Fibroblast of lung (primary cell): ENCODE measurements at regions not wholly inside any gene's neighbourhood (a gene's known extent, or its start where the extent isn't known, plus 50 kb on each side); places are given as distances from the start of the nearest gene placed in this dataset.

Experiments
- DNase-seq, 2 donors: peaks; one replicate each; pipeline versions ENCODE4 v3.0.0 to v3.0.0-alpha.2; 2010; ENCODE audit warnings: low read depth in 2 of 2
- H2AFZ ChIP-seq: 2 replicates; pipeline ENCODE4 v1.5.1; 2012; ENCODE audit warnings: low read length, control low read depth, inconsistent platforms
- H3K27ac ChIP-seq: 2 replicates; pipeline ENCODE4 v1.5.1; 2011; ENCODE audit warnings: low read length, control low read depth; ENCODE audit not compliant: insufficient read depth
- H3K27me3 ChIP-seq: 2 replicates; pipeline ENCODE4 v1.5.1; 2011; ENCODE audit warnings: mild to moderate bottlenecking, low read length; ENCODE audit not compliant: control insufficient read depth, insufficient read depth
- H3K36me3 ChIP-seq: 2 replicates; pipeline ENCODE4 v1.5.1; 2011; ENCODE audit warnings: low read length; ENCODE audit not compliant: control insufficient read depth, insufficient read depth
- H3K4me1 ChIP-seq: 2 replicates; pipeline ENCODE4 v1.5.1; 2011; ENCODE audit warnings: low read length; ENCODE audit not compliant: control insufficient read depth, insufficient read depth; ENCODE audit errors: extremely low read depth
- H3K4me2 ChIP-seq: 2 replicates; pipeline ENCODE4 v1.5.1; 2011; ENCODE audit warnings: low read length, control low read depth; ENCODE audit not compliant: insufficient read depth; ENCODE audit errors: extremely low read depth
- H3K4me3 ChIP-seq, 4 experiments: fragments of 200-600 bp in 1 of 4; sonication (generic) in 1 of 4; replicated peaks in 1 of 4; 2 replicates each; pipeline ENCODE4 v1.5.1; 2011 to 2016; ENCODE audit warnings: low read length in 4 of 4, low read depth in 3 of 4, mild to moderate bottlenecking in 3 of 4, control low read depth in 2 of 4, inconsistent platforms in 1 of 4, mixed read lengths in 1 of 4; ENCODE audit not compliant: insufficient read depth in 1 of 4; ENCODE audit errors: control extremely low read depth in 1 of 4
- H3K79me2 ChIP-seq: 2 replicates; pipeline ENCODE4 v1.5.1; 2012; ENCODE audit warnings: mild to moderate bottlenecking, low read length, inconsistent platforms; ENCODE audit not compliant: control insufficient read depth, insufficient read depth
- H3K9ac ChIP-seq: 2 replicates; pipeline ENCODE4 v1.5.1; 2011; ENCODE audit warnings: mild to moderate bottlenecking, low read length, control low read depth; ENCODE audit not compliant: insufficient read depth
- H3K9me3 ChIP-seq: 2 replicates; pipeline ENCODE4 v1.5.1; 2012; ENCODE audit warnings: low read depth, low read length; ENCODE audit not compliant: control insufficient read depth, insufficient read depth
- H4K20me1 ChIP-seq: 2 replicates; pipeline ENCODE4 v1.5.1; 2011; ENCODE audit warnings: low read length; ENCODE audit not compliant: control insufficient read depth, insufficient read depth; ENCODE audit errors: extremely low read depth
- CTCF ChIP-seq, 2 donors: IDR thresholded peaks in 1 of 2; conservative IDR thresholded peaks in 1 of 2; 1 replicate in 1 of 2; 2 replicates in 1 of 2; pipeline ENCODE4 v1.5.1; 2011 to 2012; ENCODE audit warnings: low read length in 2 of 2, control low read depth in 1 of 2, inconsistent platforms in 1 of 2, low read depth in 1 of 2, mild to moderate bottlenecking in 1 of 2
- EZH2 ChIP-seq: IDR thresholded peaks from 2 replicates; pipeline ENCODE4 v1.5.1; 2012; ENCODE audit warnings: low read length, control low read depth, mild to moderate bottlenecking; ENCODE audit errors: missing control alignments

DNA sequence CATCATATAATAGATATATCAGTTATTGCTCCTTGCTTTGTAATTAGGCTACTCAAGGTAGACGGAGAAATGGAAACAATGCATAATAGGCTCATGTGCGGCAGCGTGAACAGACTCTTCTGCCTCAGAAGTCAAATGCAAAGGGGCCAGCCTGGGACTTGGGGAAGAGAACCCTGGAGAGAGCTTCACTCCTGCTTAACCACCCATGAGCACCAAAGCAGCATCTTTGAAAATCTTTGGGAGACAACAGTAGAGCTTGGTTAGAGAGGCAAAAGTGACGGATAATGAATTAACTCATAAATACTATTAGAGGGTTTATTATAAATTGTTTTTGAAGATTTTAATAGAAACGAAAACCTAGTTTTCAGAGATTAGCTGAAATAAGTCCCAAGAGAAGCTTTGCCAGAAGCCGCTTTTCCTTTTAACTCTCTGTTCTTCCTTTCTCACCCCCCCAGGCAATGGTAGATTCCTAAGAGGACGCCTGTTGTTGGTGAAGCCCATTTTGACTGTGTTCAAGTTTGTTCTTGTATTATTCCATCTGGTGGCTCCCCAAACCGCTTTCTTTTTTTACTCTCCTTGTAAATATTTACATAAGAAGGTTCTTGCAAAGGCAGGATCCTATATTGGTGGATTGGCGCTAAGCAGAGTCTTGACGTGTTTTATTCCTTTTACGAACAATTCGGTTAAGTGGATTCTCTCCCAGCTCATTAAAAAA is 196.0 kb upstream of the TPRG1 start:
- H3K79me2 ChIP-seq, result no peaks in the 10 kb centered on the region
- H3K4me2 ChIP-seq, result peak overlapping the region; percentile 87
- peak overlapping the region; percentile 8 for H3K27ac ChIP-seq
- no peaks in the 10 kb centered on the region for H3K9me3 ChIP-seq
- DNase-seq, result peak in 1 of 2 donors; percentile 88
- H3K9ac ChIP-seq, result no peak overlapping the region
- TF ChIP-seq CTCF (conservative IDR thresholded peaks at IDR 0.05 in 1 of 2, IDR thresholded peaks at IDR 0.05 in 1 of 2; ENCODE audit: low read depth in 1 of 2, low read length in 2 of 2), result no peak
- no peak for TF ChIP-seq EZH2
- no peak overlapping the region for H2AFZ ChIP-seq
- H3K36me3 ChIP-seq, result no peaks in the 10 kb centered on the region
- H4K20me1 ChIP-seq, result no peaks in the 10 kb centered on the region
- H3K4me3 ChIP-seq, result peak overlapping the region; percentile 22 to 51 (median 34)
- H3K27me3 ChIP-seq, result no peaks in the 10 kb centered on the region
- H3K4me1 ChIP-seq, result peaks cover 14% of the 10 kb centered on the region

- DNase-seq, result no peak
- no peaks in the 10 kb centered on the region for H4K20me1 ChIP-seq
- no peaks in the 10 kb centered on the region for H3K36me3 ChIP-seq
- H3K4me3 ChIP-seq, result peak overlapping the region in 1 of 4 experiments; percentile 51
- no peaks in the 10 kb centered on the region for H3K79me2 ChIP-seq
- H3K27me3 ChIP-seq, result no peaks in the 10 kb centered on the region
- H3K27ac ChIP-seq, result no peak overlapping the region
- H3K4me2 ChIP-seq, result peak overlapping the region; percentile 87
- no peak overlapping the region for H3K9ac ChIP-seq
- H2AFZ ChIP-seq, result peak overlapping the region; percentile 34
- H3K9me3 ChIP-seq, result no peaks in the 10 kb centered on the region
- H3K4me1 ChIP-seq, result peaks cover 14% of the 10 kb centered on the region
- no peak for TF ChIP-seq CTCF (conservative IDR thresholded peaks at IDR 0.05 in 1 of 2, IDR thresholded peaks at IDR 0.05 in 1 of 2; ENCODE audit: low read depth in 1 of 2, low read length in 2 of 2)
- no peak for TF ChIP-seq EZH2
These were observed 195.4 kb upstream of the TPRG1 start for GRCh38 chr3:188976407-188976806.

DNA sequence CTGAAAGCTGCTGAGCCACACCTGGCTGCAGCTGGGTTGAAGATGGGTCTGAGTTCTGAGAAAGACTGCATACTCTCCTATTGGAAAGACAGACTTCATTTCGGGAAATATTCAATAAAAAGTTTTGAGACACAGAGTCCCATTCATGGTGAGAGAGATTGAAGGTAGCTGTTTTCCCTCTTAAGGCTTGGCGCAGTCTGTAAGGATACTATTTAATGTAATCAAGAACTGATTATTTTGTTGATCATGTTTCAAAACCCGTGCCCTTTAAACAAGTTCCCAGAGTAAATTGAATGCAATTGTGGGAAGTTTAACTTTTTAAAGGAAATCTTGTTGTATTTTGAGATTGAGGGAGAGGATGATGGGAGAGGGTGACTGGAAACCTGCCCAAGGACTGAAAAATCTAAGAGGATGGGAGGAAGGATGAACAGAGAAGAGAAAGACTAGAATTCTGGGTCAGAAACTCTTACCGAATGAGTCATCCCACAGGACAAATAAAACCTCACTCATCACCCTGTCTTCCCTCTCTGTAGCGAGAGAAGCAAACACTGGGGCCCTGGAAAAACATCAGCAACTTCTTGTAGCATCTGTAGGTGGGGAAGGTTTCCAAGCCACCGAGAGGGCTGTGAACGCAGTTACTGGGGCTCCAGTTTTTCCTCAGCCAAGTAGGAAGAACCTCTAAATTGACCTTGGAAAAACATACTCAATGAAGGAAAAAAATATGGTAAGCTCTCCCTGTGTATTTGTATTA is 193.2 kb upstream of the TPRG1 start:
- Histone ChIP-seq H3K79me2 (no peaks in the 10 kb centered on the region), H4K20me1 (no peaks in the 10 kb centered on the region), H3K27me3 (no peaks in the 10 kb centered on the region), H3K27ac (no peak overlapping the region), H3K9me3 (no peaks in the 10 kb centered on the region), H2AFZ (no peak overlapping the region), H3K9ac (no peak overlapping the region), H3K4me1 (peaks cover 14% of the 10 kb centered on the region), H3K4me2 (peak overlapping the region; percentile 42), H3K36me3 (no peaks in the 10 kb centered on the region), H3K4me3 (no peak overlapping the region)
- no peak for TF ChIP-seq CTCF (conservative IDR thresholded peaks at IDR 0.05 in 1 of 2, IDR thresholded peaks at IDR 0.05 in 1 of 2; ENCODE audit: low read depth in 1 of 2, low read length in 2 of 2)
- peak; percentile 75 to 94 for DNase-seq
